ENCODE measurements at regions not wholly inside any gene's neighbourhood (a gene's known extent, or its start where the extent isn't known, plus 50 kb on each side); places are given as distances from the start of the nearest gene placed in this dataset.

- Histone ChIP-seq H3K27ac (ENCODE audit: low read depth in 1 of 2, low read length in 1 of 2) (no peak overlapping the region), H3K4me1 (ENCODE audit: control insufficient read depth in 2 of 2, insufficient read depth in 2 of 2, low read length in 2 of 2) (no peaks in the 10 kb centered on the region), H3K9me3 (ENCODE audit: control insufficient read depth in 2 of 2, insufficient read depth in 1 of 2, low read length in 1 of 2) (peaks cover 0 to 7% of the 10 kb centered on the region in 2 donors), H3K4me3 (ENCODE audit: low read length in 2 of 2) (no peak overlapping the region), H3K27me3 (ENCODE audit: control insufficient read depth in 2 of 2, insufficient read depth in 1 of 2, low read length in 1 of 2) (no peaks in the 10 kb centered on the region), H3K36me3 (ENCODE audit: control insufficient read depth in 2 of 2, insufficient read depth in 2 of 2, low read length in 1 of 2) (no peaks in the 10 kb centered on the region)
- 97% methylated on average over 2 of the region's 2 CpGs for WGBS
- no peak for DNase-seq (ENCODE audit: low read depth in 6 of 9, low spot score in 9 of 9)
These were observed 138.9 kb upstream of the ARID2 start for GRCh38 chr12:45590646-45591045.

- Histone ChIP-seq H3K4me1 (ENCODE audit: control insufficient read depth in 2 of 2, insufficient read depth in 2 of 2, low read length in 2 of 2) (no peaks in the 10 kb centered on the region), H3K27me3 (ENCODE audit: control insufficient read depth in 2 of 2, insufficient read depth in 1 of 2, low read length in 1 of 2) (no peaks in the 10 kb centered on the region), H3K4me3 (ENCODE audit: low read length in 2 of 2) (no peak overlapping the region), H3K36me3 (ENCODE audit: control insufficient read depth in 2 of 2, insufficient read depth in 2 of 2, low read length in 1 of 2) (no peaks in the 10 kb centered on the region), H3K9me3 (ENCODE audit: control insufficient read depth in 2 of 2, insufficient read depth in 1 of 2, low read length in 1 of 2) (peaks cover 0 to under 1% of the 10 kb centered on the region in 2 donors), H3K27ac (ENCODE audit: low read depth in 1 of 2, low read length in 1 of 2) (no peak overlapping the region)
- DNase-seq (ENCODE audit: low read depth in 6 of 9, low spot score in 9 of 9) = no peak
- WGBS = 97% methylated on average over 5 of the region's 5 CpGs
These were observed 137.9 kb upstream of the ARID2 start for GRCh38 chr12:45591635-45592034.

- 96% methylated on average over 1 of the region's 1 CpG for WGBS
- no peaks in the 10 kb centered on the region for H3K4me1 ChIP-seq (ENCODE audit: control insufficient read depth in 2 of 2, insufficient read depth in 2 of 2, low read length in 2 of 2)
- no peaks in the 10 kb centered on the region for H3K9me3 ChIP-seq (ENCODE audit: control insufficient read depth in 2 of 2, insufficient read depth in 1 of 2, low read length in 1 of 2)
- H3K36me3 ChIP-seq (ENCODE audit: control insufficient read depth in 2 of 2, insufficient read depth in 2 of 2, low read length in 1 of 2) = no peaks in the 10 kb centered on the region
- no peak overlapping the region for H3K4me3 ChIP-seq (ENCODE audit: low read length in 2 of 2)
- H3K27me3 ChIP-seq (ENCODE audit: control insufficient read depth in 2 of 2, insufficient read depth in 1 of 2, low read length in 1 of 2) = no peaks in the 10 kb centered on the region
- no peak overlapping the region for H3K27ac ChIP-seq (ENCODE audit: low read depth in 1 of 2, low read length in 1 of 2)
- DNase-seq (ENCODE audit: low read depth in 6 of 9, low spot score in 9 of 9) = no peak
These were observed 133.1 kb upstream of the ARID2 start for GRCh38 chr12:45596366-45596765.

GRCh38 chr12:45598336-45598735 lies 131.2 kb upstream of the ARID2 start:
- DNase-seq (ENCODE audit: low read depth in 6 of 9, low spot score in 9 of 9) = no peak
- Histone ChIP-seq H3K4me3 (ENCODE audit: low read length in 2 of 2) (no peak overlapping the region), H3K36me3 (ENCODE audit: control insufficient read depth in 2 of 2, insufficient read depth in 2 of 2, low read length in 1 of 2) (no peaks in the 10 kb centered on the region), H3K9me3 (ENCODE audit: control insufficient read depth in 2 of 2, insufficient read depth in 1 of 2, low read length in 1 of 2) (no peaks in the 10 kb centered on the region), H3K27ac (ENCODE audit: low read depth in 1 of 2, low read length in 1 of 2) (no peak overlapping the region), H3K27me3 (ENCODE audit: control insufficient read depth in 2 of 2, insufficient read depth in 1 of 2, low read length in 1 of 2) (no peaks in the 10 kb centered on the region), H3K4me1 (ENCODE audit: control insufficient read depth in 2 of 2, insufficient read depth in 2 of 2, low read length in 2 of 2) (no peaks in the 10 kb centered on the region)
- WGBS = 73% methylated on average over 2 of the region's 2 CpGs

GRCh38 chr12:45598761-45599160 lies 130.7 kb upstream of the ARID2 start:
- Histone ChIP-seq H3K36me3 (ENCODE audit: control insufficient read depth in 2 of 2, insufficient read depth in 2 of 2, low read length in 1 of 2) (no peaks in the 10 kb centered on the region), H3K4me1 (ENCODE audit: control insufficient read depth in 2 of 2, insufficient read depth in 2 of 2, low read length in 2 of 2) (no peaks in the 10 kb centered on the region), H3K27me3 (ENCODE audit: control insufficient read depth in 2 of 2, insufficient read depth in 1 of 2, low read length in 1 of 2) (no peaks in the 10 kb centered on the region), H3K4me3 (ENCODE audit: low read length in 2 of 2) (no peak overlapping the region), H3K9me3 (ENCODE audit: control insufficient read depth in 2 of 2, insufficient read depth in 1 of 2, low read length in 1 of 2) (no peaks in the 10 kb centered on the region), H3K27ac (ENCODE audit: low read depth in 1 of 2, low read length in 1 of 2) (no peak overlapping the region)
- WGBS = 96% methylated on average over 1 of the region's 1 CpG
- DNase-seq (ENCODE audit: low read depth in 6 of 9, low spot score in 9 of 9) = no peak

GRCh38 chr12:45599196-45599595 lies 130.3 kb upstream of the ARID2 start:
- 95% methylated on average over 2 of the region's 2 CpGs for WGBS
- Histone ChIP-seq H3K4me3 (ENCODE audit: low read length in 2 of 2) (no peak overlapping the region), H3K4me1 (ENCODE audit: control insufficient read depth in 2 of 2, insufficient read depth in 2 of 2, low read length in 2 of 2) (no peaks in the 10 kb centered on the region), H3K9me3 (ENCODE audit: control insufficient read depth in 2 of 2, insufficient read depth in 1 of 2, low read length in 1 of 2) (peaks cover 0 to 1% of the 10 kb centered on the region in 2 donors), H3K36me3 (ENCODE audit: control insufficient read depth in 2 of 2, insufficient read depth in 2 of 2, low read length in 1 of 2) (no peaks in the 10 kb centered on the region), H3K27me3 (ENCODE audit: control insufficient read depth in 2 of 2, insufficient read depth in 1 of 2, low read length in 1 of 2) (no peaks in the 10 kb centered on the region), H3K27ac (ENCODE audit: low read depth in 1 of 2, low read length in 1 of 2) (no peak overlapping the region)
- no peak for DNase-seq (ENCODE audit: low read depth in 6 of 9, low spot score in 9 of 9)

GRCh38 chr12:45601390-45601789 lies 128.1 kb upstream of the ARID2 start:
- no peak overlapping the region for H3K27ac ChIP-seq (ENCODE audit: low read depth in 1 of 2, low read length in 1 of 2)
- H3K4me1 ChIP-seq (ENCODE audit: control insufficient read depth in 2 of 2, insufficient read depth in 2 of 2, low read length in 2 of 2) = no peaks in the 10 kb centered on the region
- H3K36me3 ChIP-seq (ENCODE audit: control insufficient read depth in 2 of 2, insufficient read depth in 2 of 2, low read length in 1 of 2) = no peaks in the 10 kb centered on the region
- 96% methylated on average over 2 of the region's 2 CpGs for WGBS
- H3K27me3 ChIP-seq (ENCODE audit: control insufficient read depth in 2 of 2, insufficient read depth in 1 of 2, low read length in 1 of 2) = no peaks in the 10 kb centered on the region
- no peak overlapping the region for H3K4me3 ChIP-seq (ENCODE audit: low read length in 2 of 2)
- DNase-seq (ENCODE audit: low read depth in 6 of 9, low spot score in 9 of 9) = no peak
- H3K9me3 ChIP-seq (ENCODE audit: control insufficient read depth in 2 of 2, insufficient read depth in 1 of 2, low read length in 1 of 2) = peaks cover 0 to 6% of the 10 kb centered on the region in 2 donors

GRCh38 chr12:45601888-45602287 lies 127.6 kb upstream of the ARID2 start:
- WGBS = 87% methylated on average over 4 of the region's 4 CpGs
- Histone ChIP-seq H3K4me1 (ENCODE audit: control insufficient read depth in 2 of 2, insufficient read depth in 2 of 2, low read length in 2 of 2) (no peaks in the 10 kb centered on the region), H3K27ac (ENCODE audit: low read depth in 1 of 2, low read length in 1 of 2) (no peak overlapping the region), H3K27me3 (ENCODE audit: control insufficient read depth in 2 of 2, insufficient read depth in 1 of 2, low read length in 1 of 2) (no peaks in the 10 kb centered on the region), H3K9me3 (ENCODE audit: control insufficient read depth in 2 of 2, insufficient read depth in 1 of 2, low read length in 1 of 2) (peaks cover 0 to 6% of the 10 kb centered on the region in 2 donors), H3K4me3 (ENCODE audit: low read length in 2 of 2) (no peak overlapping the region), H3K36me3 (ENCODE audit: control insufficient read depth in 2 of 2, insufficient read depth in 2 of 2, low read length in 1 of 2) (no peaks in the 10 kb centered on the region)
- no peak for DNase-seq (ENCODE audit: low read depth in 6 of 9, low spot score in 9 of 9)

- Histone ChIP-seq H3K4me3 (ENCODE audit: low read length in 2 of 2) (no peak overlapping the region), H3K36me3 (ENCODE audit: control insufficient read depth in 2 of 2, insufficient read depth in 2 of 2, low read length in 1 of 2) (no peaks in the 10 kb centered on the region), H3K27ac (ENCODE audit: low read depth in 1 of 2, low read length in 1 of 2) (no peak overlapping the region), H3K9me3 (ENCODE audit: control insufficient read depth in 2 of 2, insufficient read depth in 1 of 2, low read length in 1 of 2) (peaks cover 0 to 6% of the 10 kb centered on the region in 2 donors), H3K4me1 (ENCODE audit: control insufficient read depth in 2 of 2, insufficient read depth in 2 of 2, low read length in 2 of 2) (no peaks in the 10 kb centered on the region), H3K27me3 (ENCODE audit: control insufficient read depth in 2 of 2, insufficient read depth in 1 of 2, low read length in 1 of 2) (no peaks in the 10 kb centered on the region)
- 97% methylated on average over 1 of the region's 1 CpG for WGBS
- DNase-seq (ENCODE audit: low read depth in 6 of 9, low spot score in 9 of 9) = no peak
These were observed 123.9 kb upstream of the ARID2 start for GRCh38 chr12:45605624-45606023.

- no peak overlapping the region for H3K27ac ChIP-seq (ENCODE audit: low read depth in 1 of 2, low read length in 1 of 2)
- H3K4me3 ChIP-seq (ENCODE audit: low read length in 2 of 2) = no peak overlapping the region
- H3K9me3 ChIP-seq (ENCODE audit: control insufficient read depth in 2 of 2, insufficient read depth in 1 of 2, low read length in 1 of 2) = no peaks in the 10 kb centered on the region
- H3K36me3 ChIP-seq (ENCODE audit: control insufficient read depth in 2 of 2, insufficient read depth in 2 of 2, low read length in 1 of 2) = no peaks in the 10 kb centered on the region
- peak in 2 of 9 donors; percentile 1 for DNase-seq (ENCODE audit: low read depth in 6 of 9, low spot score in 9 of 9)
- 45% methylated on average over 20 of the region's 20 CpGs for WGBS
- H3K4me1 ChIP-seq (ENCODE audit: control insufficient read depth in 2 of 2, insufficient read depth in 2 of 2, low read length in 2 of 2) = no peaks in the 10 kb centered on the region
- no peaks in the 10 kb centered on the region for H3K27me3 ChIP-seq (ENCODE audit: control insufficient read depth in 2 of 2, insufficient read depth in 1 of 2, low read length in 1 of 2)
These were observed 118.4 kb upstream of the ARID2 start for GRCh38 chr12:45611061-45611460.

Data from thymus (tissue), 11 donors.